Activated T-cell treated with anti-CD3 and anti-CD28 coated beads, Interleukin-2, amount 50 U/mL, for 4 hours (primary cell): ENCODE measurements at regions not wholly inside any gene's neighbourhood (a gene's known extent, or its start where the extent isn't known, plus 50 kb on each side); places are given as distances from the start of the nearest gene placed in this dataset.
"Not testable (repeated sequence)": the region's sequence is repeated elsewhere in the genome, so short reads cannot be mapped to it uniquely, and the experiment has no call there.

Experiments used
- ATAC-seq, 2 donors: fragments of 200-7000 bp; cut with Tn5 transposase; one replicate each; pipeline ENCODE4 v1.10.0; 2021
- DNase-seq: peaks from one replicate; pipeline ENCODE4 v3.0.0-alpha.2; 2020
- H3K27me3 Mint-ChIP-seq: one replicate; pipeline ENCODE4 v1.8.0; 2021; ENCODE audit warnings: low read depth, mixed read lengths
- H3K36me3 Mint-ChIP-seq: one replicate; pipeline ENCODE4 v1.8.0; 2022; ENCODE audit warnings: mixed read lengths; ENCODE audit not compliant: insufficient read depth
- H3K4me1 Mint-ChIP-seq: one replicate; pipeline ENCODE4 v1.8.0; 2021; ENCODE audit warnings: low read depth, mixed read lengths
- H3K4me3 Mint-ChIP-seq: one replicate; pipeline ENCODE4 v1.8.0; 2021; ENCODE audit warnings: mild to moderate bottlenecking, moderate library complexity, mixed read lengths
- H3K9me3 Mint-ChIP-seq: one replicate; pipeline ENCODE4 v1.8.0; 2021; ENCODE audit warnings: mixed read lengths

- H3K4me3 Mint-ChIP-seq, result no peak overlapping the region
- no peaks in the 10 kb centered on the region for H3K9me3 Mint-ChIP-seq
- DNase-seq (no peak), ATAC-seq (no peak)
- no peaks in the 10 kb centered on the region for H3K27me3 Mint-ChIP-seq
- no peaks in the 10 kb centered on the region for H3K4me1 Mint-ChIP-seq
- no peaks in the 10 kb centered on the region for H3K36me3 Mint-ChIP-seq
Measured at GRCh38 chrX:124699876-124700275, 353.5 kb downstream of the SH2D1A start.

DNA sequence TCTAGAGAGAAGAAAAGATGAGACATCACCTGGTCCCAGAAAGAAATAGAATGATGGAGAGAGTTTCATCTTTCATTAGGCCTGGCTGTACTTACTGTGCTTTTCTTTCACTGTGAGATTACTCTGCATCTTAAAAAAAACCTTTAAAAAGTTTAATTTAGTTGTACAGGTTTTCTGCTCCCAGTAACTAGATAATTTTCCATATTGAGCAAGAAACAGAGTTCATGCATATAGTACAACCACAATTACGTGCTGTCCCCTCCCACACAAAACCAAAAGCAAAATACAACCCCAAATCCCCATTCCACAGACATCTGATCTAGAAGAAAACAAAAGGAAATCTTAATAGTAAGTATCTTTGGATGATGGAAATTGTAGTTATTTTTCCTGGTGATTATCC is 371.2 kb downstream of the SH2D1A start:
- no peak for ATAC-seq
- Mint-ChIP-seq H3K27me3 (no peaks in the 10 kb centered on the region), H3K4me1 (no peaks in the 10 kb centered on the region), H3K36me3 (no peaks in the 10 kb centered on the region), H3K9me3 (no peaks in the 10 kb centered on the region), H3K4me3 (no peak overlapping the region)
- no peak for DNase-seq

GRCh38 chrX:124719060-124719459 is 372.7 kb downstream of the SH2D1A start:
- H3K4me3 Mint-ChIP-seq, result no peak overlapping the region
- no peaks in the 10 kb centered on the region for H3K4me1 Mint-ChIP-seq
- no peaks in the 10 kb centered on the region for H3K9me3 Mint-ChIP-seq
- H3K27me3 Mint-ChIP-seq, result no peaks in the 10 kb centered on the region
- H3K36me3 Mint-ChIP-seq, result no peaks in the 10 kb centered on the region
- DNase-seq (no peak), ATAC-seq (no peak)

- H3K36me3 Mint-ChIP-seq, result no peaks in the 10 kb centered on the region
- H3K4me3 Mint-ChIP-seq, result no peak overlapping the region
- H3K4me1 Mint-ChIP-seq, result peaks cover 6% of the 10 kb centered on the region
- DNase-seq, result no peak
- no peaks in the 10 kb centered on the region for H3K9me3 Mint-ChIP-seq
- ATAC-seq, result no peak
- no peaks in the 10 kb centered on the region for H3K27me3 Mint-ChIP-seq
Measured at GRCh38 chrX:124720532-124720931, 374.2 kb downstream of the SH2D1A start.

DNA sequence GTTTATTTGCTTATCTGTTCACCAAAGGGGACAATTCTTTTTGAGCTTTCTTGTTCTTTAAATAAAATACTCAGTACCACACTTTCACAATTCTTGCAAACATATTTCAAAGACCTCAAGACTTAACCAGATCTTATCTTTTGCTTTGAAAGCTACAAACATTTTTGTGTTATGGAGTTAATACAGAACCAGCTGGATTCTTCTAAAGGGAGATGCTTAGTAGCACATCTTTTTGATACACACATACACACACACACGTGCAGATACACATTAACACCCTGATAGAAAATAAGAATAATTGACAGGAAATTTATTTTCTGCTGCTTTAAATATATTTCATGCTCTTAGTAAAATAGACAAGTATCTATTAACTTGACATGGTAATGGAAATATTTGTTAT is 379.1 kb downstream of the SH2D1A start:
- Mint-ChIP-seq H3K4me1 (peaks cover 20% of the 10 kb centered on the region), H3K4me3 (no peak overlapping the region), H3K9me3 (no peaks in the 10 kb centered on the region), H3K27me3 (no peaks in the 10 kb centered on the region), H3K36me3 (no peaks in the 10 kb centered on the region)
- ATAC-seq (no peak), DNase-seq (no peak)

GRCh38 chrX:124726292-124726691 is 379.9 kb downstream of the SH2D1A start:
- Mint-ChIP-seq H3K4me1 (peaks cover 25% of the 10 kb centered on the region), H3K9me3 (no peaks in the 10 kb centered on the region), H3K4me3 (no peak overlapping the region), H3K27me3 (no peaks in the 10 kb centered on the region), H3K36me3 (no peaks in the 10 kb centered on the region)
- ATAC-seq, result no peak
- DNase-seq, result no peak

DNA sequence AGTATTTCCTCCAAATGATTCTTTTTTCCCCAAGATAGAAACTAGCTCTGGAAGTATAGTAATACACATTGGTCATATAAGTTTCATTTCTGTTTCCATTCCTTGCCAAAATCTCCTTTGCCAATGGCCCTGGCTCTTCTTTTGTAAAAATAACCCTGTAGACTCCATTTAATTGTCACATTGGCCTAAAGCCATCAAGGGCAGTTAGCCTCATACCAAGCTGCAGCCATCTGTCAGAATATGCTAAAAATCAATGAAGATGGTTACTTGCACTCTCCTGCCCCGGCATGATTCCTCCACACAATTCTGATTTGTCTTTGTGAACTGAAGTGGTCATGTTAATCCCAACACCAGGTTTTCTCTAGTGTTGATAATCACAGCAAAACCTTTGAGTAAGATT is 380.5 kb downstream of the SH2D1A start:
- no peak for ATAC-seq
- H3K4me3 Mint-ChIP-seq, result no peak overlapping the region
- peaks cover 26% of the 10 kb centered on the region for H3K4me1 Mint-ChIP-seq
- no peaks in the 10 kb centered on the region for H3K36me3 Mint-ChIP-seq
- DNase-seq, result no peak
- H3K27me3 Mint-ChIP-seq, result no peaks in the 10 kb centered on the region
- no peaks in the 10 kb centered on the region for H3K9me3 Mint-ChIP-seq

DNA sequence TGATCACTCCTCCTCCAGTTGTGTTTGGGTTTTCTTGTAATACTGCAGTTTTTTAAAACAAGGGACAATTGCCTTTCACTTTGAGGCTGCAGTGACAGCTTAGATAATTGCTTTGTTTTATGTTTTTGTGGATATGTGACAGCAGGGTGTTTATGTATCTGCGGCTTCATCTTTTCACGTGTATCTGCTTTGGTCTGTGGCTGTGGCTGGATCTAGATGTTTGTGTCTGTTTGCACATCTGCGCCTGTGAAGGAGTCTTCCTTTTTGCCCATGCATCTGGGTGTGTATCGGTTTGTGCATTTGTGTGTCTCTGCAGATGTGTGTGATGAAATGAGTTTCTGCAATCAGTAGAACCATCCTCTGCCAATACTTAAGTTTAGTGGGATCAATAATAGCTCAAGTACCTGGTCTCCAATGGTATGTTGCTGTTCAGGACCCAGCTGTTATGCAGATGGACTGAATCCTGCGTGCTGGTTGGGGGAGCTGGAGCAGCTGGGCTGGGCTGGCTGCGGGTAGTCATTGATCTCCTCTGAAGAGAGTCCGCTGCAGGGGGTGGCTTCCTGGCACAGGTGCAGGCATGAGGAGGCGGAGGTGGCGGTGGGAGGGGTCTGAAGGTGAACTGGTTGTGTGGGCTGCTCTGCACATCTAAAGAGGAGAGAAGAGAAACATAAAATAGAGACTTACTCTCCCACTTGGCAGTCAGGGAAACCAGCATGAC is 390.3 kb downstream of the SH2D1A start:
- H3K4me3 Mint-ChIP-seq, result peak overlapping the region; percentile 68
- no peaks in the 10 kb centered on the region for H3K9me3 Mint-ChIP-seq
- H3K27me3 Mint-ChIP-seq, result no peaks in the 10 kb centered on the region
- DNase-seq (peak; percentile 35), ATAC-seq (peak; percentile 77 to 78)
- peaks cover 24% of the 10 kb centered on the region for H3K4me1 Mint-ChIP-seq
- H3K36me3 Mint-ChIP-seq, result no peaks in the 10 kb centered on the region

- DNase-seq, result no peak
Measured at GRCh38 chrX:124737771-124738170, 391.4 kb downstream of the SH2D1A start.

DNA sequence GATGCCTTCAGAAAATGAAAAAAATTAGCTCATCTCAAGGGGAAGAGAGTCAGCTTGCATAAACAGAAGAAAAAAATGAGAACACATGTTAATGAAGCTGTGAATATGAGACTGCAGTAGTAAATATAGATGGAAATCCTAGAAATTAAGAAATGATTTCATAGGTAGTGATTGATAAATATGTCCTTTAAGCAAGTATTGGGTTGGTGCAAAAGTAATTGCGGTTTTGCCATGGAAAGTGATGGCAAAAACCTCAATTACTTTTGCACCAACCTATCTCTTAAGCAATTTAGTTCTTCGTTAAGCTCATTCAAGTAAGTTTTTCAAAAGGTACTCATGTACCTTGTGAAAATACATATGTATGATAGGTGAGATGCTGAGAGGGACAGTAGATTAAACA is 400.9 kb downstream of the SH2D1A start:
- no peak for DNase-seq
- Mint-ChIP-seq H3K4me1 (peaks cover 2% of the 10 kb centered on the region), H3K36me3 (no peaks in the 10 kb centered on the region), H3K9me3 (no peaks in the 10 kb centered on the region), H3K4me3 (no peak overlapping the region), H3K27me3 (no peaks in the 10 kb centered on the region)
- no peak for ATAC-seq

More at GRCh38 chrX:124737771-124738170, 391.4 kb downstream of the SH2D1A start:
- peaks cover 21% of the 10 kb centered on the region for H3K4me1 Mint-ChIP-seq
- no peaks in the 10 kb centered on the region for H3K36me3 Mint-ChIP-seq
- H3K9me3 Mint-ChIP-seq, result no peaks in the 10 kb centered on the region
- no peak for ATAC-seq
- H3K4me3 Mint-ChIP-seq, result no peak overlapping the region
- no peaks in the 10 kb centered on the region for H3K27me3 Mint-ChIP-seq

DNA sequence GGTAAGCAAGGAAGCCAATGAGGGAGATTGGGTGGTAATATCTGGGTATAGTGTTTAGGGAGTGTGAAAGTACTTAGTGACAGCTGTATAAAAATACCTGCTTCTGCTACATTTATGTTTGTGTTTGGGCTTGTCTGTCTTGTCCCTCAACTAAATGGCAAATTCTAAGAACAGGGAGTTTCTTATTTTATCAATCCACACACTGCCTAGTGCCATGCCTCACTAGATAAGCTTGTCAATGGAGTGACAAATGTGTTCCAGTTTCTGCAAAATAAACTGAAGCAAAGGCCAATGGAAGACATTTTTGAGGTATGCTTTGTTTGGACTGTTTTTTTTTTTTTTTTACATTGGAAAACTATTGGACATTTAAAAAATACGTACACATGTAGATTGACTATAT is 418.0 kb downstream of the SH2D1A start:
- Mint-ChIP-seq H3K36me3 (no peaks in the 10 kb centered on the region), H3K4me1 (no peaks in the 10 kb centered on the region), H3K27me3 (no peaks in the 10 kb centered on the region), H3K4me3 (no peak overlapping the region), H3K9me3 (no peaks in the 10 kb centered on the region)
- ATAC-seq (no peak), DNase-seq (no peak)

- no peaks in the 10 kb centered on the region for H3K4me1 Mint-ChIP-seq
- no peak overlapping the region for H3K4me3 Mint-ChIP-seq
- H3K9me3 Mint-ChIP-seq, result no peaks in the 10 kb centered on the region
- no peak for DNase-seq
- ATAC-seq, result no peak
- no peaks in the 10 kb centered on the region for H3K27me3 Mint-ChIP-seq
- no peaks in the 10 kb centered on the region for H3K36me3 Mint-ChIP-seq
Measured at GRCh38 chrX:124769166-124769565, 422.8 kb downstream of the SH2D1A start.

DNA sequence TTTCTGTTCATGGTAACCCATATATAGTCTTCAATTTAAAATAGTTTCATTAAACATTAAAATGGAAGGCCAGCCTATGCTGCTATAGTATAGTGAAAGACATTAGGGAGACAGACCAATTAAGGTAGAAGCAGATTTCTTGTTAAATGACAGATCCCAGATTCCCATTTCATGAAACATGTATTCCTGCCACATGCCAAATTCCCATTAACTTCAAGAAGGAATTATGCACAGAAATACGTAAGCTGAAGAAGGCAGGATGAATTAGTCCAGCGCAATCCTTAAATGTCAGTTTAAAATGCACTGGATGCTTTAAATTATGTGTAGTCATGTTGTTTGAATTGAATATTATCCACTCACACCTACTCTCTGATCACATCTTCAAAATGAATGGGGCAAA is 424.9 kb downstream of the SH2D1A start:
- no peaks in the 10 kb centered on the region for H3K9me3 Mint-ChIP-seq
- no peaks in the 10 kb centered on the region for H3K4me1 Mint-ChIP-seq
- no peaks in the 10 kb centered on the region for H3K36me3 Mint-ChIP-seq
- DNase-seq (no peak), ATAC-seq (no peak)
- no peak overlapping the region for H3K4me3 Mint-ChIP-seq
- no peaks in the 10 kb centered on the region for H3K27me3 Mint-ChIP-seq

DNA sequence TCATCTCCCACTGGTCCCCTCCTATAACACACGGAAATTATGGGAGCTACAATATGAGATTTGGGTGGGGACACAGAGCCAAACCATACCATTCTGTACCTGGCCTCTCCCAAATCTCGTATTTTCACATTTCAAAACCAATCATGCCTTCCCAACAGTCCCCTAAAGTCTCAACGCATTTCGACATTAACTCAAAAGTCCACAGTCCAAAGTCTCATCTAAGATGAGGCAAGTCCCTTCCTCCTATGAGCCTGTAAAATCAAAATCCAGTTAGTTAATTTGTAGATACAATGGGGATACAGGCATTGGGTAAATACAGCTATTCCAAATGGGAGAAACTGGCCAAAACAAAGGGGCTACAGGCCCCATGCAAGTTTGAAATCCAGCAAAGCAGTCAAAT is 441.9 kb downstream of the SH2D1A start:
- not testable (repeated sequence) for H3K9me3 Mint-ChIP-seq, H3K4me3 Mint-ChIP-seq, H3K4me1 Mint-ChIP-seq, H3K36me3 Mint-ChIP-seq, DNase-seq, H3K27me3 Mint-ChIP-seq, ATAC-seq

DNA sequence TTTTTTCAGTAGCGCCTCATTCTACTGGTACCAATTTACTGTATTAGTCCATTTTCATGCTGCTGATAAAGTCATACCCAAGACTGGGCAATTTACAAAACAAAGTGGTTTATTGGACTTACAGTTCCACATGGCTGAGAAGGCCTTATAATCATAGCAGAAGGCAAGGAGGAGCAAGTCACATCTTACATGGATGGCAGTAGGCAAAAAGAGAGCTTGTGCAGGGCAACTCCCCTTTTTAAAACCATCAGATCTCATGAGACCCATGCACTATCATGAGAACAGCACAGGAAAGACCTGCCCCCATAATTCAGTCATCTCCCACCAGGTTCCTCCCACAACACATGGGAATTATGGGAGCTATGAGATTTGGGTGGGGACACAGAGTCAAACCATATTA is 443.5 kb downstream of the SH2D1A start:
- not testable (repeated sequence) for ATAC-seq, H3K4me1 Mint-ChIP-seq, H3K36me3 Mint-ChIP-seq

More for the DNA sequence above, 443.5 kb downstream of the SH2D1A start:
- not testable (repeated sequence) for DNase-seq, H3K9me3 Mint-ChIP-seq, H3K27me3 Mint-ChIP-seq
- H3K4me3 Mint-ChIP-seq, result peak overlapping the region; percentile 28
